Spleen (tissue), 11 donors: ENCODE measurements at regions not wholly inside any gene's neighbourhood (a gene's known extent, or its start where the extent isn't known, plus 50 kb on each side); places are given as distances from the start of the nearest gene placed in this dataset.
A peak's percentile ranks its signal among the peaks of the same experiment; 100 is the strongest.

Experiments
- DNase-seq: peaks from one replicate; pipeline ENCODE4 v3.0.0-alpha.2; 2020
- H3K27ac ChIP-seq, 8 donors: fragments of 200-600 bp; sonication (generic) in 7 of 8; 1 replicate in 4 of 8; 2 replicates in 4 of 8; pipeline versions ENCODE4 v1.5.0 to v1.8.0; 2016 to 2021; ENCODE audit warnings: inconsistent platforms in 4 of 8, mild to moderate bottlenecking in 4 of 8, moderate library complexity in 1 of 8
- H3K27me3 ChIP-seq, 7 donors: fragments of 200-600 bp; sonication (generic) in 6 of 7; replicated peaks in 1 of 7; 1 replicate in 4 of 7; 2 replicates in 3 of 7; pipeline versions ENCODE4 v1.5.0 to v1.8.0; 2016 to 2021; ENCODE audit warnings: inconsistent platforms in 3 of 7, mild to moderate bottlenecking in 1 of 7
- H3K36me3 ChIP-seq, 6 donors: fragments of 200-600 bp; sonication (generic) in 5 of 6; 1 replicate in 4 of 6; 2 replicates in 2 of 6; pipeline versions ENCODE4 v1.5.0 to v1.8.0; 2016 to 2021; ENCODE audit warnings: inconsistent platforms in 2 of 6
- H3K4me1 ChIP-seq, 6 donors: fragments of 200-600 bp; sonication (generic) in 5 of 6; 1 replicate in 3 of 6; 2 replicates in 3 of 6; pipeline versions ENCODE4 v1.5.0 to v1.8.0; 2016 to 2021; ENCODE audit warnings: inconsistent platforms in 3 of 6
- H3K4me3 ChIP-seq, 8 donors: fragments of 200-600 bp; sonication (generic) in 7 of 8; 1 replicate in 4 of 8; 2 replicates in 4 of 8; pipeline versions ENCODE4 v1.5.0 to v1.8.0; 2016 to 2021; ENCODE audit warnings: inconsistent platforms in 4 of 8, mild to moderate bottlenecking in 4 of 8, moderate library complexity in 2 of 8
- H3K9me3 ChIP-seq, 8 donors: fragments of 200-600 bp; sonication (generic) in 7 of 8; 1 replicate in 4 of 8; 2 replicates in 4 of 8; pipeline versions ENCODE4 v1.5.0 to v1.8.0; 2016 to 2021; ENCODE audit warnings: inconsistent platforms in 4 of 8
- CTCF ChIP-seq, 11 experiments: fragments of 200-600 bp in 7 of 11; fragments of 450-650 bp in 4 of 11; sonication (generic) in 4 of 11; IDR thresholded peaks in 8 of 11; conservative IDR thresholded peaks in 3 of 11; 1 replicate in 7 of 11; 2 replicates in 4 of 11; pipeline versions ENCODE4 v1.4.0 to v1.8.0; 2016 to 2021; ENCODE audit warnings: antibody characterized with exemption in 11 of 11, inconsistent platforms in 4 of 11, mild to moderate bottlenecking in 1 of 11
- POLR2A ChIP-seq, 3 donors: fragments of 450-650 bp; IDR thresholded peaks; one replicate each; pipeline ENCODE4 v1.5.1; 2017; ENCODE audit warnings: antibody characterized with exemption in 3 of 3, mild to moderate bottlenecking in 1 of 3
- POLR2AphosphoS5 ChIP-seq, 3 donors: sonication (generic); formaldehyde crosslinking; IDR thresholded peaks; one replicate each; pipeline ENCODE4 v1.5.1; 2017; ENCODE audit warnings: antibody characterized with exemption in 3 of 3
- WGBS, 5 donors: extraction: QIAGEN DNeasy Blood & Tissue Kit in 3 of 5; methylation state at CpG; one replicate each; pipeline versions ENCODE4 v1.1.5 to v1.1.7; 2013 to 2018; 5-methylcytosine and 5-hydroxymethylcytosine counted together
- intact Hi-C: fragments of 100-400 bp; cut with DNase I; formaldehyde crosslinking; loops from one replicate; pipeline ENCODE4 v1.15.0; 2023; ENCODE audit warnings: low total_unique reads
- donor health status: healthy with polysubstance abuse.
- donor health status: DM: no; HTN: no; CAD: no; lungs with moderate emphysema.
- donor health status: DM: no; HTN: no; CAD: no.
- donor health status: Bipolar disorder and iron deficiency.
- donor health status: healthy.
- donor health status: DM: no; HTN: no; CAD: no.
- donor health status: DM: yes; HTN: yes; CAD: no.

DNA sequence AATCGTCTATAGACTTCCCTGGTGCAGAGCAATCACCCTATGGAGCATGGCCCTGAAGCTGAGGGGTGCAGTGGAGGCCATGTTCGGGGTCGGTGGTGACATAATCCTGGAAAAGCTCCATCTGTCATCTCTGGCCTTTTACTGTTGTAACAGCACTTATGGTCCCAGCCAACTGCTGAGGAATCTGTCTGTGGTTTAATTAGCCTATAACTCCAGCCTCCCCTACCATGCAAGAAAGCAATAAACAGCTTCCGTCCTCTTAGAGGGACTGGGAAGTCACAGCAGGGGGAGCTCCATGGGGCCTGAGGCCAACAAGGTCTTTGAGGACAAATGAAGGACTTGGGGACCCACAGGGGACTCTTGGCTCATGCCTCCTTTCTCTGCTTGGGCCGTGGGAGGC is 159.1 kb upstream of the NECTIN1 start:
- Histone ChIP-seq H3K9me3 (no peaks in the 10 kb centered on the region), H3K27ac (no peak overlapping the region), H3K27me3 (peaks cover 0 to 68% (median 0%) of the 10 kb centered on the region in 7 donors), H3K4me3 (no peak overlapping the region), H3K36me3 (no peaks in the 10 kb centered on the region), H3K4me1 (no peaks in the 10 kb centered on the region)
- peak; percentile 50 for DNase-seq
- intact Hi-C loops: no loop called here
- 34 to 53% (median 51%) methylated on average over 5 of the region's 5 CpGs for WGBS, 5 donors
- no peak for TF ChIP-seq POLR2A (IDR thresholded peaks at IDR 0.05)

DNA sequence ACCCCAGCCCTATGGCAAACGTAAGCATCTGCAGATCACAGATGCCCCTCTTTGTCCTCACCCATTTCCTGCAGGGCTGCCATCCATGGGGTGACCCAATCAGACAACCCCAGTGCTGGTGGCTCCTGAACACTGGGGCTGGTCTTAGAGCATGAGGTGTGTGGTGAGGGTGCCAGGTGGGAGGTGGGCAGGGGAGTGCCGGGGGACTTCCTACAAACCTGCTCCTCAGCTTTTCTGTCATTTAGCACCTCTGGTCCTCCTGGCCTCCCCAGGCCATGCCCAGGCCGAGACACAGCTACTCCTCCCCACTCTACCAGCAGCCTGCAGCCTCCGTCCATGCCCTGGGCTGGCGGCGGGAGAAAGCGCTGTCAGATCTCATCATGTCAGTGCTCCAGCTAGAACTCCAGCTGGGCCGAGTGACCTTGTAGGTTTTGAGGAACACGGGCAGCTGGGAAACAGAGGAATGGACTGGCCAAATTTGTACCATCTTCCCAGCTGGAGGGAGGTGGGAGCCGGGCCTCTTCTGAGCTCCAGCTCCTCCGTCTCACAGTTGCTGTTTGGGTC is 157.7 kb upstream of the NECTIN1 start:
- WGBS, 5 donors: 77 to 89% (median 85%) methylated on average over 11 of the region's 11 CpGs
- no peaks in the 10 kb centered on the region for H3K9me3 ChIP-seq
- intact Hi-C loops: no loop called here

GRCh38 chr11:119885861-119886567 is 157.0 kb upstream of the NECTIN1 start:
- peak; percentile 49 for DNase-seq
- Histone ChIP-seq H3K36me3 (no peaks in the 10 kb centered on the region), H3K27me3 (peaks cover 0 to 51% (median 0%) of the 10 kb centered on the region in 7 donors), H3K27ac (no peak overlapping the region), H3K9me3 (no peaks in the 10 kb centered on the region), H3K4me3 (no peak overlapping the region), H3K4me1 (no peaks in the 10 kb centered on the region)
- TF ChIP-seq POLR2A (IDR thresholded peaks at IDR 0.05) (no peak), POLR2AphosphoS5 (IDR thresholded peaks at IDR 0.05) (no peak), CTCF (IDR thresholded peaks at IDR 0.05 in 8 of 11, conservative IDR thresholded peaks at IDR 0.05 in 3 of 11) (no peak)
- 73 to 82% (median 78%) methylated on average over 5 of the region's 5 CpGs for WGBS, 5 donors
- intact Hi-C loops: no loop called here

More for the DNA sequence above, 157.7 kb upstream of the NECTIN1 start:
- Histone ChIP-seq H3K4me3 (no peak overlapping the region), H3K27me3 (peaks cover 0 to 58% (median 0%) of the 10 kb centered on the region in 7 donors), H3K36me3 (no peaks in the 10 kb centered on the region), H3K27ac (no peak overlapping the region), H3K4me1 (no peaks in the 10 kb centered on the region)
- TF ChIP-seq CTCF (IDR thresholded peaks at IDR 0.05 in 8 of 11, conservative IDR thresholded peaks at IDR 0.05 in 3 of 11): no peak
- no peak for TF ChIP-seq POLR2A (IDR thresholded peaks at IDR 0.05)
- no peak for TF ChIP-seq POLR2AphosphoS5 (IDR thresholded peaks at IDR 0.05)
- peak; percentile 61 for DNase-seq

DNA sequence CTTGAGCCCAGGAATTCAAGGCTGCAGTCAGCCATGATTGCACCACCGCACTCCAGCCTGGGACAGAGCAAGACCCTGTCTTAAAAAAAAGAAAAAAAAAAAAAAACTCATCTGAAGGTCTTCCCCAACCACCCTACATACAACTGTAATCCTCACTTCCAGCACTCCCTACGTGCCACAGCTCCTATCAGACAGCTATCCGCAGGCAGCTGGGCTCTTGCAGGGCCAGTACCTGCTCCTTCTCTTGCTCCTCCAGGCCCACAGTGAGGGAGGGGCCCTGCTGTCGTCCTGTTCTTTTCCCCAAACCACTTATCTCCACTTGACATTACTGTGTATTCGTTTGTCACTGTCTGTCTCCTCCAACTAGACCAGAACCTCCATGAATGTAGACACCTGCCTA is 156.1 kb upstream of the NECTIN1 start:
- Histone ChIP-seq H3K27me3 (peaks cover 0 to 48% (median 0%) of the 10 kb centered on the region in 7 donors), H3K36me3 (no peaks in the 10 kb centered on the region), H3K4me1 (no peaks in the 10 kb centered on the region), H3K27ac (no peak overlapping the region), H3K4me3 (no peak overlapping the region), H3K9me3 (no peaks in the 10 kb centered on the region)
- intact Hi-C loops: no loop called here
- 62 to 76% (median 70%) methylated on average over 5 of the region's 5 CpGs for WGBS, 5 donors
- TF ChIP-seq POLR2AphosphoS5 (IDR thresholded peaks at IDR 0.05): no peak
- TF ChIP-seq POLR2A (IDR thresholded peaks at IDR 0.05): no peak
- no peak for TF ChIP-seq CTCF (IDR thresholded peaks at IDR 0.05 in 8 of 11, conservative IDR thresholded peaks at IDR 0.05 in 3 of 11)
- peak; percentile 30 for DNase-seq
